Breast epithelium (tissue), 4 donors: ENCODE measurements at regions not wholly inside any gene's neighbourhood (a gene's known extent, or its start where the extent isn't known, plus 50 kb on each side); places are given as distances from the start of the nearest gene placed in this dataset.

Source experiments
- DNase-seq, 2 donors: peaks; one replicate each; pipeline ENCODE4 v3.0.0-alpha.2; 2019; ENCODE audit warnings: low spot score in 2 of 2
- H3K27ac ChIP-seq, 2 donors: fragments of 200-600 bp; sonication (generic) in 1 of 2; one replicate each; pipeline ENCODE4 v1.5.1; 2016 to 2019; ENCODE audit warnings: mild to moderate bottlenecking in 1 of 2
- H3K27me3 ChIP-seq, 2 donors: fragments of 200-600 bp; sonication (generic) in 1 of 2; one replicate each; pipeline versions ENCODE4 v1.5.1 to v1.6.0; 2017 to 2019; ENCODE audit warnings: control low read depth in 1 of 2, mild to moderate bottlenecking in 1 of 2
- H3K36me3 ChIP-seq: fragments of 200-600 bp; one replicate; pipeline ENCODE4 v1.5.1; 2019
- H3K4me1 ChIP-seq, 2 donors: fragments of 200-600 bp; sonication (generic); one replicate each; pipeline ENCODE4 v1.5.1; 2016 to 2019; ENCODE audit warnings: control low read depth in 1 of 2
- H3K4me3 ChIP-seq, 3 donors: fragments of 200-600 bp; sonication (generic); 1 replicate in 2 of 3; 2 replicates in 1 of 3; pipeline ENCODE4 v1.5.1; 2016 to 2019; ENCODE audit warnings: mild to moderate bottlenecking in 3 of 3, moderate library complexity in 2 of 3
- H3K9me3 ChIP-seq, 2 donors: fragments of 200-600 bp; sonication (generic) in 1 of 2; one replicate each; pipeline ENCODE4 v1.5.1; 2016 to 2019; ENCODE audit warnings: control low read depth in 1 of 2
- CTCF ChIP-seq, 3 donors: fragments of 450-650 bp; IDR thresholded peaks; one replicate each; pipeline ENCODE4 v1.5.1; 2016 to 2017; ENCODE audit warnings: antibody characterized with exemption in 3 of 3, mild to moderate bottlenecking in 3 of 3, moderate library complexity in 3 of 3
- POLR2A ChIP-seq: fragments of 450-650 bp; IDR thresholded peaks from one replicate; pipeline ENCODE4 v1.6.1; 2016; ENCODE audit warnings: antibody characterized with exemption, mild to moderate bottlenecking, moderate library complexity
- POLR2AphosphoS5 ChIP-seq, 3 donors: sonication (generic); formaldehyde crosslinking; IDR thresholded peaks; one replicate each; pipeline ENCODE4 v1.6.1; 2017; ENCODE audit warnings: antibody characterized with exemption in 3 of 3
- intact Hi-C: fragments of 100-400 bp; cut with DNase I; formaldehyde crosslinking; loops from one replicate; pipeline ENCODE4 v1.15.1; 2023; ENCODE audit warnings: low total_unique reads

GRCh38 chr2:139080244-139080643 is 300.1 kb upstream of the NXPH2 start:
- no peak for DNase-seq
- intact Hi-C loops: no loop called here
- no peak overlapping the region for H3K4me3 ChIP-seq
- no peaks in the 10 kb centered on the region for H3K4me1 ChIP-seq
- no peak overlapping the region for H3K27ac ChIP-seq
- no peaks in the 10 kb centered on the region for H3K27me3 ChIP-seq
- H3K9me3 ChIP-seq: no peaks in the 10 kb centered on the region
- TF ChIP-seq CTCF (IDR thresholded peaks at IDR 0.05): no peak
- no peaks in the 10 kb centered on the region for H3K36me3 ChIP-seq

GRCh38 chr2:139079311-139079710 is 299.1 kb upstream of the NXPH2 start:
- intact Hi-C loops: no loop called here
- H3K4me3 ChIP-seq: no peak overlapping the region
- H3K27ac ChIP-seq: no peak overlapping the region
- H3K9me3 ChIP-seq: no peaks in the 10 kb centered on the region
- H3K36me3 ChIP-seq: no peaks in the 10 kb centered on the region
- TF ChIP-seq POLR2AphosphoS5 (IDR thresholded peaks at IDR 0.05) (no peak), POLR2A (no peak), CTCF (IDR thresholded peaks at IDR 0.05) (no peak)
- H3K27me3 ChIP-seq: no peaks in the 10 kb centered on the region
- no peaks in the 10 kb centered on the region for H3K4me1 ChIP-seq
- no peak for DNase-seq

GRCh38 chr2:139078376-139078775 is 298.2 kb upstream of the NXPH2 start:
- Histone ChIP-seq H3K27ac (no peak overlapping the region), H3K36me3 (no peaks in the 10 kb centered on the region), H3K9me3 (no peaks in the 10 kb centered on the region), H3K4me3 (no peak overlapping the region), H3K4me1 (no peaks in the 10 kb centered on the region), H3K27me3 (no peaks in the 10 kb centered on the region)
- TF ChIP-seq POLR2AphosphoS5 (IDR thresholded peaks at IDR 0.05) (no peak), CTCF (IDR thresholded peaks at IDR 0.05) (no peak), POLR2A (no peak)
- no peak for DNase-seq
- intact Hi-C loops: no loop called here

- no peak for DNase-seq
- Histone ChIP-seq H3K27me3 (no peaks in the 10 kb centered on the region), H3K4me3 (no peak overlapping the region), H3K4me1 (no peaks in the 10 kb centered on the region), H3K36me3 (no peaks in the 10 kb centered on the region), H3K27ac (no peak overlapping the region), H3K9me3 (no peaks in the 10 kb centered on the region)
- intact Hi-C loops: no loop called here
- no peak for TF ChIP-seq POLR2AphosphoS5 (IDR thresholded peaks at IDR 0.05)
- no peak for TF ChIP-seq POLR2A
- no peak for TF ChIP-seq CTCF (IDR thresholded peaks at IDR 0.05)
Observed at GRCh38 chr2:139077099-139077737, 297.0 kb upstream of the NXPH2 start.

- no peaks in the 10 kb centered on the region for H3K4me1 ChIP-seq
- no peaks in the 10 kb centered on the region for H3K9me3 ChIP-seq
- no peak overlapping the region for H3K27ac ChIP-seq
- TF ChIP-seq POLR2A: no peak
- no peak for TF ChIP-seq POLR2AphosphoS5 (IDR thresholded peaks at IDR 0.05)
- TF ChIP-seq CTCF (IDR thresholded peaks at IDR 0.05): no peak
- intact Hi-C loops: no loop called here
- no peaks in the 10 kb centered on the region for H3K36me3 ChIP-seq
- DNase-seq: no peak
- H3K4me3 ChIP-seq: no peak overlapping the region
- no peaks in the 10 kb centered on the region for H3K27me3 ChIP-seq
Observed at GRCh38 chr2:139067874-139068273, 287.7 kb upstream of the NXPH2 start.
